ENCODE measurements at regions not wholly inside any gene's neighbourhood (a gene's known extent, or its start where the extent isn't known, plus 50 kb on each side); places are given as distances from the start of the nearest gene placed in this dataset.

- H2AFZ ChIP-seq (ENCODE audit: control insufficient read depth, low read depth, low read length) = no peak overlapping the region
- no peaks in the 10 kb centered on the region for H3K36me3 ChIP-seq (ENCODE audit: control insufficient read depth in 2 of 2, insufficient read depth in 2 of 2, low read length in 1 of 2)
- ChIA-PET RAD21 (ENCODE audit: unreplicated experiment) (no interaction called here), CTCF (no interaction called here), POLR2A (no interaction called here), SMC1A (ENCODE audit: uncharacterized antibody, unreplicated experiment) (no interaction called here)
- no peak overlapping the region for H3K4me3 ChIP-seq
- BruUV-seq (replicated peaks) = no TSS peak
- in situ Hi-C loops (cut with MboI) = no loop called here
- no peaks in the 10 kb centered on the region for H3K27me3 ChIP-seq (replicated peaks in 1 of 2; ENCODE audit: control insufficient read depth in 2 of 2, insufficient read depth in 2 of 2, low read length in 1 of 2)
- 0% methylated on average over 1 of the region's 1 CpG for WGBS (ENCODE audit: insufficient coverage, insufficient replicate concordance, low lambda C conversion rate, missing lambda C conversion rate)
- no peak overlapping the region for H3K4me2 ChIP-seq (ENCODE audit: control insufficient read depth, insufficient read depth)
- no peaks in the 10 kb centered on the region for H3K4me1 ChIP-seq (ENCODE audit: control insufficient read depth, insufficient read depth, low read length)
- no peak overlapping the region for H3K27ac ChIP-seq (ENCODE audit: control insufficient read depth, insufficient read depth)
- ATAC-seq (no peak), FAIRE-seq (no peak), DNase-seq (ENCODE audit: low read depth, low spot score) (no peak)
- TF ChIP-seq CUX1 (IDR thresholded peaks at IDR 0.05; ENCODE audit: insufficient replicate concordance, low read depth, low read length) = no peak
- no peak for TF ChIP-seq NFYB (IDR thresholded peaks at IDR 0.05; ENCODE audit: insufficient read depth, low read depth, low read length)
- no peak for TF ChIP-seq DPF2 (IDR thresholded peaks at IDR 0.05)
- no peak for TF ChIP-seq IKZF2 (IDR thresholded peaks at IDR 0.05)
- no peak for TF ChIP-seq TCF7 (IDR thresholded peaks at IDR 0.05; ENCODE audit: borderline replicate concordance)
- no peak for TF ChIP-seq KLF5 (IDR thresholded peaks at IDR 0.05; ENCODE audit: partially characterized antibody)
- TF ChIP-seq ZNF687 (IDR thresholded peaks at IDR 0.05) = no peak
- no peak for TF ChIP-seq FOXK2 (IDR thresholded peaks at IDR 0.05)
- TF ChIP-seq ATF7 (IDR thresholded peaks at IDR 0.05; ENCODE audit: low read depth) = no peak
- TF ChIP-seq USF2 (IDR thresholded peaks at IDR 0.05; ENCODE audit: borderline replicate concordance, low read depth, low read length) = no peak
- no peak for TF ChIP-seq JUND (IDR thresholded peaks at IDR 0.05; ENCODE audit: low read depth, low read length)
- no peak for TF ChIP-seq WRNIP1 (IDR thresholded peaks at IDR 0.05; ENCODE audit: borderline replicate concordance, low read depth, low read length)
- no peak for TF ChIP-seq PBX3 (IDR thresholded peaks at IDR 0.05; ENCODE audit: insufficient replicate concordance, low read depth, low read length)
- H3K9ac ChIP-seq (ENCODE audit: control insufficient read depth, insufficient read depth, low read length) = no peak overlapping the region
- H4K20me1 ChIP-seq (ENCODE audit: control insufficient read depth, insufficient read depth) = no peaks in the 10 kb centered on the region
- intact Hi-C loops (cut with micrococcal nuclease; ENCODE audit: unreplicated experiment) = no loop called here
- H3K79me2 ChIP-seq (ENCODE audit: control insufficient read depth, insufficient read depth, low read length) = no peaks in the 10 kb centered on the region
- no peaks in the 10 kb centered on the region for H3K9me3 ChIP-seq (replicated peaks; ENCODE audit: control insufficient read depth, insufficient read depth, low read length)
Observed at GRCh38 chr10:10489805-10490571, 527.7 kb upstream of the CELF2 start.
